Skeletal muscle cell (primary cell): ENCODE measurements at regions not wholly inside any gene's neighbourhood (a gene's known extent, or its start where the extent isn't known, plus 50 kb on each side); places are given as distances from the start of the nearest gene placed in this dataset.
A peak's percentile ranks its signal among the peaks of the same experiment; 100 is the strongest.
"Not testable (repeated sequence)": the region's sequence is repeated elsewhere in the genome, so short reads cannot be mapped to it uniquely, and the experiment has no call there.

Experiments
- DNase-seq: peaks from one replicate; pipeline ENCODE4 v3.0.0-alpha.2; 2010; ENCODE audit warnings: low read depth
- H3K4me3 ChIP-seq: 2 replicates; pipeline ENCODE4 v1.5.1; 2011; ENCODE audit warnings: low read depth, mild to moderate bottlenecking, control low read depth, low read length, moderate library complexity

GRCh38 chr6:155765275-155766194 is 309.9 kb upstream of the NOX3 start:
- DNase-seq = peak; percentile 31
- H3K4me3 ChIP-seq = no peak overlapping the region

GRCh38 chr6:155762649-155763048 is 307.0 kb upstream of the NOX3 start:
- no peak overlapping the region for H3K4me3 ChIP-seq
- DNase-seq = no peak

- DNase-seq = no peak
These were observed 299.8 kb upstream of the NOX3 start for GRCh38 chr6:155755452-155755851.

GRCh38 chr6:155748778-155749177 is 293.1 kb upstream of the NOX3 start:
- H3K4me3 ChIP-seq, DNase-seq: not testable (repeated sequence)

More at GRCh38 chr6:155755452-155755851, 299.8 kb upstream of the NOX3 start:
- no peak overlapping the region for H3K4me3 ChIP-seq

- DNase-seq = no peak
- H3K4me3 ChIP-seq = no peak overlapping the region
These were observed 291.9 kb upstream of the NOX3 start for GRCh38 chr6:155747491-155747890.

- no peak for DNase-seq
- H3K4me3 ChIP-seq = no peak overlapping the region
These were observed 285.3 kb upstream of the NOX3 start for GRCh38 chr6:155740781-155741399.

- no peak for DNase-seq
- H3K4me3 ChIP-seq = no peak overlapping the region
These were observed 283.0 kb upstream of the NOX3 start for GRCh38 chr6:155738602-155739105.

- no peak for DNase-seq
- H3K4me3 ChIP-seq = no peak overlapping the region
These were observed 261.7 kb upstream of the NOX3 start for GRCh38 chr6:155717374-155717773.

GRCh38 chr6:155710704-155711103 is 255.1 kb upstream of the NOX3 start:
- H3K4me3 ChIP-seq = no peak overlapping the region
- DNase-seq = no peak

- DNase-seq = no peak
- H3K4me3 ChIP-seq = no peak overlapping the region
These were observed 253.6 kb upstream of the NOX3 start for GRCh38 chr6:155709262-155709661.

GRCh38 chr6:155708100-155708499 is 252.5 kb upstream of the NOX3 start:
- H3K4me3 ChIP-seq = no peak overlapping the region
- no peak for DNase-seq

GRCh38 chr6:155706806-155707205 is 251.2 kb upstream of the NOX3 start:
- H3K4me3 ChIP-seq = no peak overlapping the region
- DNase-seq = no peak

GRCh38 chr6:155706341-155706740 is 250.7 kb upstream of the NOX3 start:
- DNase-seq = no peak
- H3K4me3 ChIP-seq = no peak overlapping the region

GRCh38 chr6:155701342-155701741 is 245.7 kb upstream of the NOX3 start:
- no peak overlapping the region for H3K4me3 ChIP-seq
- no peak for DNase-seq

GRCh38 chr6:155695495-155695894 is 239.9 kb upstream of the NOX3 start:
- no peak for DNase-seq
- H3K4me3 ChIP-seq = no peak overlapping the region

GRCh38 chr6:155694419-155694790 is 238.8 kb upstream of the NOX3 start:
- H3K4me3 ChIP-seq = no peak overlapping the region
- DNase-seq = no peak

- no peak overlapping the region for H3K4me3 ChIP-seq
- DNase-seq = no peak
These were observed 238.2 kb upstream of the NOX3 start for GRCh38 chr6:155693573-155694418.

- no peak overlapping the region for H3K4me3 ChIP-seq
- no peak for DNase-seq
These were observed 235.2 kb upstream of the NOX3 start for GRCh38 chr6:155690820-155691219.

GRCh38 chr6:155687645-155688044 is 232.0 kb upstream of the NOX3 start:
- no peak overlapping the region for H3K4me3 ChIP-seq
- no peak for DNase-seq
